GM12872 (cell line): ENCODE measurements at regions not wholly inside any gene's neighbourhood (a gene's known extent, or its start where the extent isn't known, plus 50 kb on each side); places are given as distances from the start of the nearest gene placed in this dataset.

Source experiments
- TF ChIP-seq, protein P1 (sequence below): IDR thresholded peaks from 3 replicates; pipeline ENCODE4 v1.5.1; 2011; ENCODE audit warnings: low read depth, mild to moderate bottlenecking, low read length, moderate library complexity; ENCODE audit not compliant: insufficient read depth

DNA sequence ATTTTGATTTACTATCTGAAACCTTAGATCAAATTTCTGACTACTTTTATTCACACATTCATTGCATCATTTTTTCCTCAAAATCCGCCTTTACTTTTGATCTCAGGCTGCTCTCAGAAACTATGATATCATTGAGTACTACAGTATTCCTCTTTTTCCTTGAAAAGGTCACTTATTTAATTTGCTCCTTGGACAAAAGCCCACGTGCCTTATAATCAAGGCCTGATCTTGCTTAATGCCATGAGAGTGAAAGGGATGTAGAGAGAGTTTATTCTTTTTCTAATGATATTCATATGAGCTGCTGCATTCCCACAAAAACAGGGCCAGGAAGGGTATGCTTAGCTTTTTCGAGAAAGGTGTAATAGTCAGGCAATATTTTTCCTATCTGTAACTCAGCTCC lies 327.0 kb downstream of the ETS1 start:
- TF ChIP-seq, protein P1, sequence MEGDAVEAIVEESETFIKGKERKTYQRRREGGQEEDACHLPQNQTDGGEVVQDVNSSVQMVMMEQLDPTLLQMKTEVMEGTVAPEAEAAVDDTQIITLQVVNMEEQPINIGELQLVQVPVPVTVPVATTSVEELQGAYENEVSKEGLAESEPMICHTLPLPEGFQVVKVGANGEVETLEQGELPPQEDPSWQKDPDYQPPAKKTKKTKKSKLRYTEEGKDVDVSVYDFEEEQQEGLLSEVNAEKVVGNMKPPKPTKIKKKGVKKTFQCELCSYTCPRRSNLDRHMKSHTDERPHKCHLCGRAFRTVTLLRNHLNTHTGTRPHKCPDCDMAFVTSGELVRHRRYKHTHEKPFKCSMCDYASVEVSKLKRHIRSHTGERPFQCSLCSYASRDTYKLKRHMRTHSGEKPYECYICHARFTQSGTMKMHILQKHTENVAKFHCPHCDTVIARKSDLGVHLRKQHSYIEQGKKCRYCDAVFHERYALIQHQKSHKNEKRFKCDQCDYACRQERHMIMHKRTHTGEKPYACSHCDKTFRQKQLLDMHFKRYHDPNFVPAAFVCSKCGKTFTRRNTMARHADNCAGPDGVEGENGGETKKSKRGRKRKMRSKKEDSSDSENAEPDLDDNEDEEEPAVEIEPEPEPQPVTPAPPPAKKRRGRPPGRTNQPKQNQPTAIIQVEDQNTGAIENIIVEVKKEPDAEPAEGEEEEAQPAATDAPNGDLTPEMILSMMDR: no peak

DNA sequence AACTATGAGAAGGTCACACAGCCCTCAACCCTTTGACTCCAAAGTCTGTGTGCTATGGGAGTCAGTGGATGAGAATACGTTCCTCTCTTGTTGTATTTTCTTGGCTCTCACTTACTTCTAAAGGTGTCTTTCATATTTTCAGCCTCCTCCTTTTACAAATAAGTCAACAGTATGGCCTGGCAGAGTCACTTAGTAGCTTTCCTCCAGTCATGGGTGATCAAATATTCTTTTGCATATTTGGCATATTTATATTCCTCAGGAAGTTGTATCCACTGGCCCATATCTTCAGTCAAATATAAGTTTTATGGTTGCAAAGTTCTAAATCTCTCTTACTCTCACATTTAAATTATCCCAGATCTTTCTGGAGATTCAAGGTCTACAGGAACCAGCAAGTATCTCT lies 327.5 kb downstream of the ETS1 start:
- TF ChIP-seq, protein P1: no peak

DNA sequence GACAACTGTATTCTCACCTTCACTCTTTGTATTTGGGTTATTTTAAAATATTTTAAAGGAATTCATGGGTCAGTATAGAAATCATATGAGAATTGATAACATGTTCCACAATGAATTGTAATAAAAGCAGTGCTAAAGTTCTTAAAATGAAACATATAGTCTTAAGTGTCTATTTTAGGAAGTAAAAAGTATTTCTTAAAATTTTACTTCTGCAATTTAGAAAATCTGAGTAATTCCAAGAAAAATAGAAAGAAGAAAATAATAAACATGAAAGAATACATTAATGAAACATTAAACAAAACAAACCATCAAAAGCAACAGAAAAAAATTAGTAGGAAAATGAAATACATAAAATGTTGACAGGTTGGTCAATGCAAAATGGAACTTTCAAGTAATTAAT lies 332.4 kb downstream of the ETS1 start:
- TF ChIP-seq, protein P1: no peak

DNA sequence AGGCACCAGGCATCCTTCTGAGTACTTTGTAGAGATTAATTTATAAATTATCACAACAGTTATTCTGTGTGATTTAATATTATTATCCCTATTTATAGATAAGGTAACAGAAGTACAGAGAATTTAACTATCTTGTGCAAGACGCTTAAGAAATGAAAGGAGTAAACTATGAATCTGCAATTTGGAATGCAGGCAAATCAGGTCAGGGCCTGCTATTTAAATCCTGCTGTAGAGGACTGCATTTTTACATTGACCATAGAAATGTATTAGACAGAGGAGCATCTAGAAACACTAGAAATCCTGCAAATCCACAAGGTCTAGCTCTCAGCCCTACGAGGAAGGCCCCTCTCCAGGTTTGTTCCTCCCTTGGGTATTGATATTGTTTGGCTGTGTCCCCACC lies 336.2 kb downstream of the ETS1 start:
- TF ChIP-seq, protein P1: no peak

DNA sequence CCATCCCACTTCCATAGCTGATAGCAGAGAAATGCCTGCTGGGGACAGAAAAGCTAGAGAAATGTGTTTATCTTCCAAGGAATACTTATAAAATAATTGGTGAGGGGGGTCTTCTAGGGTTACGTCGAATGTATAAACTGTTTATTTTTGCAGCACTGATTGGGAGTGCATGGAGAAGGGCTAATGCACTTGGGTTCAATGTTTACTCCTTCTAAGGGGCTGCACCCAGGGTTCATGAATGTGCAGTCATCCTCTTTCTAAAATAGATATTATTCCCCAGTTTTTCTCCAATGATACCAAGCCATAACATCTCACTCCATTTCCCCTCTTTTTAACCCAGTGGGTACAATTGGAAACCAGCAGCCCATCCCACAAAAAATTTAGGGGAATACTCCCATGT lies 336.9 kb downstream of the ETS1 start:
- TF ChIP-seq, protein P1: no peak

DNA sequence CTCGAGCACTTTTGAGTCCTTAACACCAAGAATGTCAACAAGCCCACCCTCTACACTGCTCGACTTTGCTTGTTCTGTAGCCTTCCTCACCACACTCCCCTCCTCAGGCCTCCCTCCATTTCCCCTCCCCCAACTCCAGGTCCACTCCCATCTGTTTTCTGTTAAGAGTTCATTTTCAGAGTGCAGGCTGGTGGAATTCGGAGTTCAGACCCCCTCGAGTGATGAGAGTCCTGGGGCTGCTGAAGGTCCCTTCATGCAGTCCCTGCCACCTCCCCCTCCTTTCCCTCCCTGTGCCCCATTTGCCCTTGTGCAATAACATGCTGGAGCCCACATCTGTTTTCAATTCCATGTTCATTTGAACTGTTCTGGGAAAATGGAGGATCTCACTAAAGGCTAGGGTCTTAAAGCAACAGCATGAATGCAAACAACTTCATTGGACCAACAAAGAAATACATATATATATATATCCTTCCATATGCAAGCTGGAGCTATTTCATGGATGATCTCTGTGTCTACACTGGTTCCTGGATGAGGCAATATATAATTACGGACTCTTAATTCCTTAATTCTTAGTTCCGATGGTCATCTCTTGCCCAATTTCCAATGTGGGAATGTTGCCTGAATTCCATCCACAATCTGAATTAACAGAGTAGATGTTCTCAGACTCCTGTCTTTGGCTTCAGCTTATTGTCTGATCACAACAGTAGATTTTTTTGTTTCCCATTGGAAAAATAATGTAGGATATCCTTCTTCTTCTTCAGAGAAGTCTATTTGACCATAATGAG lies 340.4 kb downstream of the ETS1 start:
- TF ChIP-seq, protein P1: no peak

DNA sequence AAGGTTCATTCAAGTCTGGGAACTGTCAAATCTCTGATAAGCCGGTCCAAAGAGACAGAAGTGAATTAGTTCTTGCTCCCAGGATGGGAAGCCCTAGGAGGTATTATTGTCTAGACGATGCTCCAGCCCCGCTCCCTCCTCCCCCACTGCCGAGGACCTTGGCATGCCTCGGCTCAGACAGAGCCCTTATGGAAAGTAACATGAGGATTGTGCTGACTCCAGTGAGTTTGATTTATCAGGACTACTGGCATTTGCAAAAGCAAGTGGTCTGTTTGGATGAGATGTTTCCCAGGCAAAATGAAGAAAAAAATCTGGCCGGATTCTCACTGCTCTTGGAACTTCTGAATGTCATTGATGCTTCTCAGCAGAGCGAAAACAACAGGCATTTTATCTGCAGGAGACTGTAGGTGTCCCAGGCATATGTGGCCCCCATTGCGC lies 341.0 kb downstream of the ETS1 start:
- TF ChIP-seq, protein P1: no peak
